ENCODE measurements at regions not wholly inside any gene's neighbourhood (a gene's known extent, or its start where the extent isn't known, plus 50 kb on each side); places are given as distances from the start of the nearest gene placed in this dataset.

- POLR2A ChIA-PET = no interaction called here
- CTCF ChIA-PET = no interaction called here
- no peak overlapping the region for H3K4me3 ChIP-seq
- no peak overlapping the region for H3K27ac ChIP-seq
- DNase-seq (ENCODE audit: low read depth in 1 of 2, low spot score in 1 of 2) = no peak
- TF ChIP-seq RARB (CRISPR knock-in tag; IDR thresholded peaks at IDR 0.05) (no peak), JUN (IDR thresholded peaks at IDR 0.05) (no peak), ELK1 (IDR thresholded peaks at IDR 0.05; ENCODE audit: low read depth, low read length) (no peak)
- ATAC-seq = no peak
- no peak for FAIRE-seq
- WGBS (ENCODE audit: missing lambda C conversion rate) = 68% methylated on average over 3 of the region's 3 CpGs
- H3K4me2 ChIP-seq = no peak overlapping the region
- H3K4me1 ChIP-seq = no peaks in the 10 kb centered on the region
- peaks cover 6% of the 10 kb centered on the region; the same call in 2 of the 3 replicates for H3K9me3 ChIP-seq
Observed at GRCh38 chr10:8462565-8462964, 408.1 kb downstream of the GATA3 start.

GRCh38 chr10:8463853-8464252 lies 409.4 kb downstream of the GATA3 start:
- ChIA-PET POLR2A (no interaction called here), CTCF (no interaction called here)
- TF ChIP-seq REST (IDR thresholded peaks at IDR 0.05) (no peak), CHD2 (IDR thresholded peaks at IDR 0.05; ENCODE audit: low read length, partially characterized antibody) (no peak), MAZ (IDR thresholded peaks at IDR 0.05; ENCODE audit: borderline replicate concordance, low read depth, low read length) (no peak), HES2 (IDR thresholded peaks at IDR 0.05) (no peak), E2F6 (IDR thresholded peaks at IDR 0.05; ENCODE audit: borderline replicate concordance, low read depth) (no peak), ZC3H11A (IDR thresholded peaks at IDR 0.05) (no peak), HOXB5 (CRISPR knock-in tag; IDR thresholded peaks at IDR 0.05) (no peak), CEBPB (IDR thresholded peaks at IDR 0.05) (no peak)
- no peaks in the 10 kb centered on the region for H3K9me3 ChIP-seq
- DNase-seq (ENCODE audit: low read depth in 1 of 2, low spot score in 1 of 2) = no peak
- no peak overlapping the region for H3K27ac ChIP-seq
- 76% methylated on average over 4 of the region's 4 CpGs for WGBS (ENCODE audit: missing lambda C conversion rate)
- no peak overlapping the region for H3K4me3 ChIP-seq
- H3K4me2 ChIP-seq = no peak overlapping the region
- H3K4me1 ChIP-seq = no peaks in the 10 kb centered on the region
- no peak for FAIRE-seq
- no peak for ATAC-seq

GRCh38 chr10:8468477-8468876 lies 414.0 kb downstream of the GATA3 start:
- CTCF ChIA-PET = no interaction called here
- Histone ChIP-seq H3K4me1 (no peaks in the 10 kb centered on the region), H3K27ac (no peak overlapping the region), H3K4me2 (no peak overlapping the region), H3K9me3 (no peaks in the 10 kb centered on the region), H3K4me3 (no peak overlapping the region)
- POLR2A ChIA-PET = no interaction called here
- ATAC-seq (no peak), FAIRE-seq (no peak), DNase-seq (ENCODE audit: low read depth in 1 of 2, low spot score in 1 of 2) (no peak)
- 84% methylated on average over 3 of the region's 3 CpGs for WGBS (ENCODE audit: missing lambda C conversion rate)
- TF ChIP-seq NFE2L2 (conservative IDR thresholded peaks at IDR 0.05; ENCODE audit: low read length) = no peak
- no peak for TF ChIP-seq HMGXB4 (CRISPR knock-in tag; IDR thresholded peaks at IDR 0.05; ENCODE audit: borderline replicate concordance)
